ENCODE measurements at regions not wholly inside any gene's neighbourhood (a gene's known extent, or its start where the extent isn't known, plus 50 kb on each side); places are given as distances from the start of the nearest gene placed in this dataset.

GRCh38 chr12:56863789-56864188 lies 70.4 kb downstream of the SDR9C7 start:
- TF ChIP-seq CTCF (IDR thresholded peaks at IDR 0.05) (no peak), POLR2A (IDR thresholded peaks at IDR 0.05) (no peak)
